ENCODE measurements at regions not wholly inside any gene's neighbourhood (a gene's known extent, or its start where the extent isn't known, plus 50 kb on each side); places are given as distances from the start of the nearest gene placed in this dataset.

DNA sequence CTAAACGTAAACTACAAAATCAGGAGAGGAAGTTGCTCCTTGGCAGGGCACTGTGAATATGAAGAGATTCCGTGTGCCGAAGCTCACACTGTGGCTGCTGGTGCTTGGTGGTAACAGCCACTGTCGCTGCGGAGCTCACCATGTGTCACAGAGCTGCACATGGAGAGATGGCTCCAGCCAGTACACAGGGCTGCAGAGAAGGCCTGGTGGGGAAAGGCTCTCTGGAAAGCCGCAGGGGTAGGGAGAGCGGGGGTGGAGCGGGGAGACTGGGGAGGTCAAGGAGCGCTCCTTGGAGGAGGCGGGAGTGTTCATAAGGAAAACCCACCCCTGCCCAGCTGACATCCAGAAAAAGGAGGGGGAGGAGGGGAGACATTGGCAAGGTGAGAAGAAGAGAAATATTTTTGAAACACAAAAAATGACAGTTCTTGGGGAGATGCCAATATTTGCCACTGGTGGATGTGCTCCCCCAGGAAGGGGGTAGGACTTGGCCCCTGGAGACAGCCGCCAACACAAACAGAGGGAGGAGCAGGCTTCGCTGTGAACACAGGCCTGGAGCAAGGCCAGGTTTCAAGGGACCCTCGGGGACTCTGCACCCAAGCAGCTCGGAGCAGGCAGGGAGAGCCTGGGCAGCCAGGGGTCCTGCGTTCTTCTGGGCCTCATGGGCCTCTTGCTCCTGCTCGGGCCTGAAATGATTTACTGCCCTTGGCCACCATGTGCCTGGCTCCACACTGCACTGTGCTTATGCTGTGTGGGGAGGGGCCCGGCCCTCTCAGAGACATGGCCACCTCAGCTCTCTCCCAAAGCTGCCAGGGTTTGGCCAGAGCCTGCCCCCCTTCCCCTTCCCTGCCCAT, 102.6 kb upstream of the GLI2 start:
- Histone ChIP-seq H3K4me2 (ENCODE audit: insufficient read depth, low read length) (no peak overlapping the region), H3K9me3 (ENCODE audit: insufficient read depth, low read length, severe bottlenecking) (no peaks in the 10 kb centered on the region), H3K79me2 (ENCODE audit: insufficient read depth, low read length) (no peaks in the 10 kb centered on the region), H3K36me3 (ENCODE audit: insufficient read depth, low read length) (no peaks in the 10 kb centered on the region), H3K4me3 (ENCODE audit: low read depth in 1 of 2, low read length in 2 of 2) (no peak overlapping the region), H3K9ac (ENCODE audit: low read depth, low read length) (no peak overlapping the region), H2AFZ (ENCODE audit: low read depth, low read length) (no peak overlapping the region), H4K20me1 (ENCODE audit: insufficient read depth, low read length) (no peaks in the 10 kb centered on the region), H3K27me3 (ENCODE audit: insufficient read depth, low read length, poor library complexity) (peaks cover 18% of the 10 kb centered on the region), H3K27ac (ENCODE audit: low read length) (no peak overlapping the region), H3K4me1 (ENCODE audit: insufficient read depth, low read length) (no peaks in the 10 kb centered on the region)
- TF ChIP-seq CTCF (IDR thresholded peaks at IDR 0.05; ENCODE audit: borderline replicate concordance, extremely low read depth, low read length, poor library complexity, severe bottlenecking): no peak
- no peak for TF ChIP-seq EZH2 (IDR thresholded peaks at IDR 0.05; ENCODE audit: borderline replicate concordance, low read depth, low read length, severe bottlenecking)
- ATAC-seq (ENCODE audit: insufficient read depth, low read depth): no peak
- no peak for DNase-seq

GRCh38 chr2:120634533-120634932, 101.1 kb upstream of the GLI2 start:
- Histone ChIP-seq H3K27ac (ENCODE audit: low read length) (no peak overlapping the region), H3K4me2 (ENCODE audit: insufficient read depth, low read length) (no peak overlapping the region), H3K79me2 (ENCODE audit: insufficient read depth, low read length) (no peaks in the 10 kb centered on the region), H3K36me3 (ENCODE audit: insufficient read depth, low read length) (no peaks in the 10 kb centered on the region), H3K9me3 (ENCODE audit: insufficient read depth, low read length, severe bottlenecking) (no peaks in the 10 kb centered on the region), H4K20me1 (ENCODE audit: insufficient read depth, low read length) (no peaks in the 10 kb centered on the region), H3K4me1 (ENCODE audit: insufficient read depth, low read length) (no peaks in the 10 kb centered on the region), H3K9ac (ENCODE audit: low read depth, low read length) (no peak overlapping the region), H2AFZ (ENCODE audit: low read depth, low read length) (no peak overlapping the region), H3K4me3 (ENCODE audit: low read depth in 1 of 2, low read length in 2 of 2) (no peak overlapping the region), H3K27me3 (ENCODE audit: insufficient read depth, low read length, poor library complexity) (peaks cover 21% of the 10 kb centered on the region)
- no peak for TF ChIP-seq CTCF (IDR thresholded peaks at IDR 0.05; ENCODE audit: borderline replicate concordance, extremely low read depth, low read length, poor library complexity, severe bottlenecking)
- TF ChIP-seq EZH2 (IDR thresholded peaks at IDR 0.05; ENCODE audit: borderline replicate concordance, low read depth, low read length, severe bottlenecking): no peak
- no peak for DNase-seq
- ATAC-seq (ENCODE audit: insufficient read depth, low read depth): no peak

DNA sequence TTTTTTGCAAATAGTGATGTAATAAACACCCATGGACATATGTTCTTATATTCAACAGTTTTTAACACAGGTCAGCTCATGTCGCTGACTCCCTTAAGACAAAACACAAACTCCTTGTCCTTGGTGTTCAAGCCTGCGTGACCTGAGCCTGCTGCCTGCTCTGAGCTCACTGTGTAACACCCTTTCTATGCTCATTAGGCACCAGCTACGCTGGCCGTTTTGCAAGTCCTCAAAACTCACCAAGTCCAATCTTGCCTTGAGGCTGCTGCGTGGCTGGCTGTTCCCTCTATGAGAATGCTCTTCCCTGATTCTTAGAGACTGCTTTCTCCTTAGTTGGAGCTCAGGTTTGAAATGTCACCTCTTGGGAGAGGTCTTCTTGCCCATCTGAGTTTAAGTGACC, 100.5 kb upstream of the GLI2 start:
- no peak overlapping the region for H2AFZ ChIP-seq (ENCODE audit: low read depth, low read length)
- no peaks in the 10 kb centered on the region for H3K79me2 ChIP-seq (ENCODE audit: insufficient read depth, low read length)
- H3K27ac ChIP-seq (ENCODE audit: low read length): no peak overlapping the region
- H4K20me1 ChIP-seq (ENCODE audit: insufficient read depth, low read length): no peaks in the 10 kb centered on the region
- H3K4me1 ChIP-seq (ENCODE audit: insufficient read depth, low read length): no peaks in the 10 kb centered on the region
- no peaks in the 10 kb centered on the region for H3K36me3 ChIP-seq (ENCODE audit: insufficient read depth, low read length)
- no peak for DNase-seq
- H3K4me3 ChIP-seq (ENCODE audit: low read depth in 1 of 2, low read length in 2 of 2): no peak overlapping the region
- peaks cover 21% of the 10 kb centered on the region for H3K27me3 ChIP-seq (ENCODE audit: insufficient read depth, low read length, poor library complexity)
- H3K9ac ChIP-seq (ENCODE audit: low read depth, low read length): no peak overlapping the region
- no peak for TF ChIP-seq EZH2 (IDR thresholded peaks at IDR 0.05; ENCODE audit: borderline replicate concordance, low read depth, low read length, severe bottlenecking)
- TF ChIP-seq CTCF (IDR thresholded peaks at IDR 0.05; ENCODE audit: borderline replicate concordance, extremely low read depth, low read length, poor library complexity, severe bottlenecking): no peak
- no peak overlapping the region for H3K4me2 ChIP-seq (ENCODE audit: insufficient read depth, low read length)
- no peaks in the 10 kb centered on the region for H3K9me3 ChIP-seq (ENCODE audit: insufficient read depth, low read length, severe bottlenecking)
- ATAC-seq (ENCODE audit: insufficient read depth, low read depth): no peak
